ENCODE measurements at regions not wholly inside any gene's neighbourhood (a gene's known extent, or its start where the extent isn't known, plus 50 kb on each side); places are given as distances from the start of the nearest gene placed in this dataset.

DNA sequence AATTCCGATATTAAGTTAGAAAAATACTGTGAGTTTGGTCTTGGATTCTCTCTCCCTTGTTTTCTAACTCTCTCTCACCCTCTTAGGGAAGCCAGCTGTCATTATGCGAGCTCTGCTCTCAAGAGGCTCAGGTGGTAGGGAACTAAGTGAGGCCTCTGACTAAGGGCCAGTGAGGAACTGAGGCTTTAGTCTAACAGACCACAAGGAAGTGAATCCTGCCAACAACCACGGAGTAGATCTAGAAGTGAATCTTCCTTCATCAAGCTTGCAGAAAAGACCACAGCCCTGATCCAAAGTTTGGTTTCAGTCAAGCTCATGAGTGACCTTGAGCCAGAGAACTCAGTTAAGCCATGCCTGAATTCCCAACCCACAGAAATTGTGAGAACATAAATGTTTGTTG lies 180.1 kb upstream of the PRMT6 start:
- no peak overlapping the region for H4K8ac ChIP-seq (ENCODE audit: low read depth, low read length)
- H3K14ac ChIP-seq (ENCODE audit: low read length), result no peak overlapping the region
- H3K4ac ChIP-seq (ENCODE audit: low read depth, low read length), result no peak overlapping the region
- H3K4me2 ChIP-seq (ENCODE audit: low read length), result no peak overlapping the region
- H3K36me3 ChIP-seq (ENCODE audit: control insufficient read depth in 1 of 2, insufficient read depth in 2 of 2, low read length in 2 of 2), result no peaks in the 10 kb centered on the region
- H2AK5ac ChIP-seq (ENCODE audit: low read length), result no peak overlapping the region
- WGBS (ENCODE audit: extremely low coverage, insufficient coverage, insufficient read length), result no CpG with 5 or more reads among the region's 3 CpGs
- no peaks in the 10 kb centered on the region for H3K4me1 ChIP-seq (ENCODE audit: control insufficient read depth in 1 of 2, insufficient read depth in 2 of 2, low read length in 2 of 2)
- no peak overlapping the region for H3K9ac ChIP-seq (ENCODE audit: low read length)
- no peak overlapping the region for H4K91ac ChIP-seq (ENCODE audit: low read depth, low read length)
- H3K27me3 ChIP-seq (ENCODE audit: insufficient read depth, low read length), result no peaks in the 10 kb centered on the region
- no peak overlapping the region for H3K27ac ChIP-seq (ENCODE audit: low read depth, low read length)
- no peak overlapping the region for H3K23ac ChIP-seq (ENCODE audit: low read length)
- H3K4me3 ChIP-seq (ENCODE audit: low read depth, low read length), result no peak overlapping the region
- no peak overlapping the region for H2BK12ac ChIP-seq (ENCODE audit: low read length)
- no peaks in the 10 kb centered on the region for H3K9me3 ChIP-seq (ENCODE audit: insufficient read depth, low read depth, low read length)
- no peak overlapping the region for H3K18ac ChIP-seq (ENCODE audit: low read length)
- no peak overlapping the region for H2BK5ac ChIP-seq (ENCODE audit: low read depth, low read length, poor library complexity)
- H3K79me2 ChIP-seq (ENCODE audit: control insufficient read depth, insufficient read depth, low read length, poor library complexity), result no peaks in the 10 kb centered on the region
- no peak overlapping the region for H4K12ac ChIP-seq (ENCODE audit: low read depth, low read length)
- H3K79me1 ChIP-seq (ENCODE audit: low read length), result no peaks in the 10 kb centered on the region
- no peak overlapping the region for H2AFZ ChIP-seq (ENCODE audit: insufficient read depth, low read length, poor library complexity)
- H2BK120ac ChIP-seq (ENCODE audit: insufficient read depth, low read length, poor library complexity), result no peak overlapping the region
- no peak for DNase-seq

DNA sequence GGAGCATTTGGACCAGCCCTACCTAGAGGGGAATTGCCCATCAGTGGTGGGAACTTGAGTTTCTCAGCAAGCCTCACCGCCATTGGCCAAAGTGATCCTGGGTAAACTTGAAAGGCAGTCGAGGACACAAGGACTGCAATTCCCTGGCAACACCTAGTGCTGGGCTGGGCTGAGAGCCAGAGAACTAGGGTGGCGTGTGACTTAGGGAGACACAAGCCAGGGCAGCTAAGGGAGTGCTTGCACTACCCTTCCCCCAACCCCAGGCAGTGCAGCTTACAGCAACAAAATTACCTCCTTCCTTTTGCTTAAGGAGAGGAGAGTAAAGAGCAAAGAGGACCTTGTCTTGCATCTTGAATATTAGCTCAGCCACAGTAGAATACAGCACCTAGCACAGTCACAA lies 176.9 kb upstream of the PRMT6 start:
- Histone ChIP-seq H3K14ac (ENCODE audit: low read length) (no peak overlapping the region), H3K4me3 (ENCODE audit: low read depth, low read length) (no peak overlapping the region), H3K36me3 (ENCODE audit: control insufficient read depth in 1 of 2, insufficient read depth in 2 of 2, low read length in 2 of 2) (no peaks in the 10 kb centered on the region), H3K79me2 (ENCODE audit: control insufficient read depth, insufficient read depth, low read length, poor library complexity) (no peaks in the 10 kb centered on the region), H2AFZ (ENCODE audit: insufficient read depth, low read length, poor library complexity) (no peak overlapping the region), H3K4me1 (ENCODE audit: control insufficient read depth in 1 of 2, insufficient read depth in 2 of 2, low read length in 2 of 2) (no peaks in the 10 kb centered on the region), H3K18ac (ENCODE audit: low read length) (no peak overlapping the region), H4K12ac (ENCODE audit: low read depth, low read length) (no peak overlapping the region), H4K91ac (ENCODE audit: low read depth, low read length) (no peak overlapping the region), H3K4ac (ENCODE audit: low read depth, low read length) (no peak overlapping the region), H4K8ac (ENCODE audit: low read depth, low read length) (no peak overlapping the region), H3K23ac (ENCODE audit: low read length) (no peak overlapping the region), H2BK120ac (ENCODE audit: insufficient read depth, low read length, poor library complexity) (no peak overlapping the region), H2AK5ac (ENCODE audit: low read length) (no peak overlapping the region), H3K79me1 (ENCODE audit: low read length) (no peaks in the 10 kb centered on the region), H3K9me3 (ENCODE audit: insufficient read depth, low read depth, low read length) (no peaks in the 10 kb centered on the region), H3K4me2 (ENCODE audit: low read length) (no peak overlapping the region), H2BK12ac (ENCODE audit: low read length) (no peak overlapping the region), H3K9ac (ENCODE audit: low read length) (no peak overlapping the region), H2BK5ac (ENCODE audit: low read depth, low read length, poor library complexity) (no peak overlapping the region), H3K27me3 (ENCODE audit: insufficient read depth, low read length) (no peaks in the 10 kb centered on the region), H3K27ac (ENCODE audit: low read depth, low read length) (no peak overlapping the region)
- DNase-seq, result no peak
- WGBS (ENCODE audit: extremely low coverage, insufficient coverage, insufficient read length), result no CpG with 5 or more reads among the region's 3 CpGs

DNA sequence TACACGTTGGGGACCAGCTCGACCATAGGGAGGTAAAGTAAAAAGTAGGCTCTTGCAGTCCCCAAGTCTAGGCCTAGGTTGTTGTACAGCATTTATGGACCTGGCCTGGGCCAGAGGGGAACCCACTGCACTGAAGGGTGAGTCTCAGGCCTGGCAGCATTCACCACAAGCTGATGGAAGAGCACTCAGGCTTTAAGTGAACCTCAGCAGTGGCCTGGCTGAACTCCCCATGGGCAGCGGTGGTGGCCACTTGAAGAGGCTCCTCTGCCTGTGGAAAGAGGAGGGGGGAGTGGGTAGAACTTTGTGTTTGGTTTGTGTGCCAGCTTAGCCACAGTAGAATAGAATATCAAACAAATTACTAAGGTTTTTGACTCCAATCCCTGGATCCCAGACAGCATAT lies 176.2 kb upstream of the PRMT6 start:
- no peak overlapping the region for H2AK5ac ChIP-seq (ENCODE audit: low read length)
- H3K4me2 ChIP-seq (ENCODE audit: low read length), result no peak overlapping the region
- no peaks in the 10 kb centered on the region for H3K9me3 ChIP-seq (ENCODE audit: insufficient read depth, low read depth, low read length)
- H3K27me3 ChIP-seq (ENCODE audit: insufficient read depth, low read length), result no peaks in the 10 kb centered on the region
- H2AFZ ChIP-seq (ENCODE audit: insufficient read depth, low read length, poor library complexity), result no peak overlapping the region
- H2BK12ac ChIP-seq (ENCODE audit: low read length), result no peak overlapping the region
- no peak overlapping the region for H3K23ac ChIP-seq (ENCODE audit: low read length)
- no peak overlapping the region for H2BK5ac ChIP-seq (ENCODE audit: low read depth, low read length, poor library complexity)
- no peaks in the 10 kb centered on the region for H3K79me2 ChIP-seq (ENCODE audit: control insufficient read depth, insufficient read depth, low read length, poor library complexity)
- DNase-seq, result no peak
- no peak overlapping the region for H3K27ac ChIP-seq (ENCODE audit: low read depth, low read length)
- no peak overlapping the region for H4K12ac ChIP-seq (ENCODE audit: low read depth, low read length)
- no peaks in the 10 kb centered on the region for H3K79me1 ChIP-seq (ENCODE audit: low read length)
- no peak overlapping the region for H3K9ac ChIP-seq (ENCODE audit: low read length)
- no peak overlapping the region for H3K4ac ChIP-seq (ENCODE audit: low read depth, low read length)
- no peak overlapping the region for H4K8ac ChIP-seq (ENCODE audit: low read depth, low read length)
- no peak overlapping the region for H4K91ac ChIP-seq (ENCODE audit: low read depth, low read length)
- H3K36me3 ChIP-seq (ENCODE audit: control insufficient read depth in 1 of 2, insufficient read depth in 2 of 2, low read length in 2 of 2), result no peaks in the 10 kb centered on the region
- no peak overlapping the region for H3K14ac ChIP-seq (ENCODE audit: low read length)
- H3K4me3 ChIP-seq (ENCODE audit: low read depth, low read length), result no peak overlapping the region
- H3K18ac ChIP-seq (ENCODE audit: low read length), result no peak overlapping the region
- no peaks in the 10 kb centered on the region for H3K4me1 ChIP-seq (ENCODE audit: control insufficient read depth in 1 of 2, insufficient read depth in 2 of 2, low read length in 2 of 2)
- WGBS (ENCODE audit: extremely low coverage, insufficient coverage, insufficient read length), result no CpG with 5 or more reads among the region's 3 CpGs
- no peak overlapping the region for H2BK120ac ChIP-seq (ENCODE audit: insufficient read depth, low read length, poor library complexity)

DNA sequence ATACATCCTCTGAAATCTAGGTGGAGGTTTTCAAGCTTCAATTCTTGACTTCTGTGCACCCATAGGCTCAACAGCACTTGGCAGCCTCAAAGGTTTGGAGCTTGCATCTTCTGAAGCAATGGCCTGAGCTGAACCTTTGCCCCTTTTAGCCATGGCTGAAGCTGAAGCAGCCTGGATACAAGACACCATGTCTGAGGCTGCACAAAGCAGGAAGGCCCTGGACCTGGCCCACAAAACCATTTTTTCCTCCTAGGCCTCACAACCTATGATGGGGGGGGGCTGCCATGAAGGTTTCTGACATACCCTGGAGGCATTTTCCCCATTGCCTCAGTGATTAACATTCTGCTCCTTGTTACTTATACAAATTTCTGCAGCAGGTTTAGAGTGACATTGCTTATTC lies 173.3 kb upstream of the PRMT6 start:
- Histone ChIP-seq H3K4ac (ENCODE audit: low read depth, low read length) (no peak overlapping the region), H3K79me2 (ENCODE audit: control insufficient read depth, insufficient read depth, low read length, poor library complexity) (no peaks in the 10 kb centered on the region)

DNA sequence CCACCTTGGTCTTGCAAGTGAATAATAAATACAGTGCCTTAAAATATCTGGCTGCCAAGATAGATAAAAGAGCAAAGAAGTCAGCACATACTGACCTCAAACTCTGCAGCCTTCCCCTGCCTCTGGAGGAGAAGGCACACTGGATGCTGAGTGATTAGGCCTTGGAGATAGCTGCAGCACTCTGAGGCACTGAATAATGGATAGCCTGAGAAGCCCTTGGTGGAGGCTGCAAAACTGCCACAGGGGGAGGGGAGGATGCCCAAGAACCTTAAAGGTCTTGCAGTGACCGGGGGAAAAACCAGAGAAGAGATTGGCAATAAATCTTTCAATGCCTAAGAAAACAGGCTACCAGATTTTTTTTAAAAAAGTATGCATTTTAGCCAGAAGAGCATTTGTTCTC lies 167.4 kb upstream of the PRMT6 start:
- no peak overlapping the region for H2BK12ac ChIP-seq (ENCODE audit: low read length)
- H3K4me2 ChIP-seq (ENCODE audit: low read length), result no peak overlapping the region
- H2BK120ac ChIP-seq (ENCODE audit: insufficient read depth, low read length, poor library complexity), result no peak overlapping the region
- no peaks in the 10 kb centered on the region for H3K79me1 ChIP-seq (ENCODE audit: low read length)
- H2AK5ac ChIP-seq (ENCODE audit: low read length), result no peak overlapping the region
- no peak overlapping the region for H3K18ac ChIP-seq (ENCODE audit: low read length)
- H3K14ac ChIP-seq (ENCODE audit: low read length), result no peak overlapping the region
- H4K8ac ChIP-seq (ENCODE audit: low read depth, low read length), result no peak overlapping the region
- H3K4me3 ChIP-seq (ENCODE audit: low read depth, low read length), result no peak overlapping the region
- H3K4ac ChIP-seq (ENCODE audit: low read depth, low read length), result no peak overlapping the region
- H4K91ac ChIP-seq (ENCODE audit: low read depth, low read length), result no peak overlapping the region
- H3K23ac ChIP-seq (ENCODE audit: low read length), result no peak overlapping the region
- no peak overlapping the region for H2AFZ ChIP-seq (ENCODE audit: insufficient read depth, low read length, poor library complexity)
- no peaks in the 10 kb centered on the region for H3K27me3 ChIP-seq (ENCODE audit: insufficient read depth, low read length)
- no peak overlapping the region for H4K12ac ChIP-seq (ENCODE audit: low read depth, low read length)
- DNase-seq, result no peak
- H2BK5ac ChIP-seq (ENCODE audit: low read depth, low read length, poor library complexity), result no peak overlapping the region
- no peaks in the 10 kb centered on the region for H3K9me3 ChIP-seq (ENCODE audit: insufficient read depth, low read depth, low read length)
- H3K79me2 ChIP-seq (ENCODE audit: control insufficient read depth, insufficient read depth, low read length, poor library complexity), result no peaks in the 10 kb centered on the region
- H3K27ac ChIP-seq (ENCODE audit: low read depth, low read length), result no peak overlapping the region
- no peaks in the 10 kb centered on the region for H3K36me3 ChIP-seq (ENCODE audit: control insufficient read depth in 1 of 2, insufficient read depth in 2 of 2, low read length in 2 of 2)
- H3K4me1 ChIP-seq (ENCODE audit: control insufficient read depth in 1 of 2, insufficient read depth in 2 of 2, low read length in 2 of 2), result no peaks in the 10 kb centered on the region
- no CpG with 5 or more reads among the region's 1 CpG for WGBS (ENCODE audit: extremely low coverage, insufficient coverage, insufficient read length)
- no peak overlapping the region for H3K9ac ChIP-seq (ENCODE audit: low read length)

More for the DNA sequence above, 173.3 kb upstream of the PRMT6 start:
- H4K8ac ChIP-seq (ENCODE audit: low read depth, low read length), result no peak overlapping the region
- H3K9ac ChIP-seq (ENCODE audit: low read length), result no peak overlapping the region
- no peak overlapping the region for H3K4me2 ChIP-seq (ENCODE audit: low read length)
- H3K36me3 ChIP-seq (ENCODE audit: control insufficient read depth in 1 of 2, insufficient read depth in 2 of 2, low read length in 2 of 2), result no peaks in the 10 kb centered on the region
- no peak overlapping the region for H4K12ac ChIP-seq (ENCODE audit: low read depth, low read length)
- no peak overlapping the region for H2BK120ac ChIP-seq (ENCODE audit: insufficient read depth, low read length, poor library complexity)
- no peak overlapping the region for H3K27ac ChIP-seq (ENCODE audit: low read depth, low read length)
- no peak overlapping the region for H2AK5ac ChIP-seq (ENCODE audit: low read length)
- H3K9me3 ChIP-seq (ENCODE audit: insufficient read depth, low read depth, low read length), result no peaks in the 10 kb centered on the region
- H3K79me1 ChIP-seq (ENCODE audit: low read length), result no peaks in the 10 kb centered on the region
- no peak overlapping the region for H3K14ac ChIP-seq (ENCODE audit: low read length)
- no peak overlapping the region for H3K23ac ChIP-seq (ENCODE audit: low read length)
- H3K18ac ChIP-seq (ENCODE audit: low read length), result no peak overlapping the region
- H3K4me1 ChIP-seq (ENCODE audit: control insufficient read depth in 1 of 2, insufficient read depth in 2 of 2, low read length in 2 of 2), result no peaks in the 10 kb centered on the region
- no peak overlapping the region for H2BK5ac ChIP-seq (ENCODE audit: low read depth, low read length, poor library complexity)
- H3K4me3 ChIP-seq (ENCODE audit: low read depth, low read length), result no peak overlapping the region
- H3K27me3 ChIP-seq (ENCODE audit: insufficient read depth, low read length), result no peaks in the 10 kb centered on the region
- H4K91ac ChIP-seq (ENCODE audit: low read depth, low read length), result no peak overlapping the region
- H2BK12ac ChIP-seq (ENCODE audit: low read length), result no peak overlapping the region
- no peak overlapping the region for H2AFZ ChIP-seq (ENCODE audit: insufficient read depth, low read length, poor library complexity)
- DNase-seq, result no peak

All from trophoblast cell (in vitro differentiated cells and primary cell).